GM12891 (cell line): ENCODE measurements at regions not wholly inside any gene's neighbourhood (a gene's known extent, or its start where the extent isn't known, plus 50 kb on each side); places are given as distances from the start of the nearest gene placed in this dataset.

ENCODE experiments used
- POLR2A ChIP-seq: IDR thresholded peaks from 2 replicates; pipeline ENCODE4 v1.6.1; 2011; ENCODE audit warnings: low read depth, low read length, control low read depth
- POLR2AphosphoS5 ChIP-seq: IDR thresholded peaks from 2 replicates; pipeline ENCODE4 v1.6.1; 2011; ENCODE audit warnings: low read depth, low read length, control low read depth
- TAF1 ChIP-seq: IDR thresholded peaks from 2 replicates; pipeline ENCODE4 v1.6.1; 2011; ENCODE audit warnings: low read depth, low read length, control low read depth

- no peak for TF ChIP-seq POLR2A
- TF ChIP-seq POLR2AphosphoS5, result no peak
- TF ChIP-seq TAF1, result no peak
Observed at GRCh38 chr7:351256-351655, 61.3 kb downstream of the FOXL3 start.
